ENCODE measurements at regions not wholly inside any gene's neighbourhood (a gene's known extent, or its start where the extent isn't known, plus 50 kb on each side); places are given as distances from the start of the nearest gene placed in this dataset.

- DNase-seq (ENCODE audit: low spot score), result no peak
- H3K4me3 Mint-ChIP-seq (ENCODE audit: unreplicated experiment), result no peak overlapping the region
- H3K36me3 Mint-ChIP-seq (ENCODE audit: low read depth, unreplicated experiment), result no peaks in the 10 kb centered on the region
- peaks cover 1% of the 10 kb centered on the region for H3K27me3 Mint-ChIP-seq (ENCODE audit: unreplicated experiment)
- H3K27ac Mint-ChIP-seq (ENCODE audit: unreplicated experiment), result no peak overlapping the region
- no peaks in the 10 kb centered on the region for H3K4me1 Mint-ChIP-seq (ENCODE audit: unreplicated experiment)
- H3K9me3 Mint-ChIP-seq (ENCODE audit: unreplicated experiment), result no peaks in the 10 kb centered on the region
- no peak for TF ChIP-seq CTCF (IDR thresholded peaks at IDR 0.05; ENCODE audit: unreplicated experiment)
Measured at GRCh38 chr7:136726460-136726859, 142.0 kb upstream of the CHRM2 start.

GRCh38 chr7:136717910-136718557 is 150.4 kb upstream of the CHRM2 start:
- Mint-ChIP-seq H3K27ac (ENCODE audit: unreplicated experiment) (no peak overlapping the region), H3K4me3 (ENCODE audit: unreplicated experiment) (no peak overlapping the region), H3K36me3 (ENCODE audit: low read depth, unreplicated experiment) (no peaks in the 10 kb centered on the region), H3K9me3 (ENCODE audit: unreplicated experiment) (no peaks in the 10 kb centered on the region), H3K4me1 (ENCODE audit: unreplicated experiment) (no peaks in the 10 kb centered on the region), H3K27me3 (ENCODE audit: unreplicated experiment) (no peaks in the 10 kb centered on the region)
- TF ChIP-seq CTCF (IDR thresholded peaks at IDR 0.05; ENCODE audit: unreplicated experiment), result no peak
- DNase-seq (ENCODE audit: low spot score), result no peak

GRCh38 chr7:136714062-136714461 is 154.4 kb upstream of the CHRM2 start:
- no peak overlapping the region for H3K27ac Mint-ChIP-seq (ENCODE audit: unreplicated experiment)
- TF ChIP-seq CTCF (IDR thresholded peaks at IDR 0.05; ENCODE audit: unreplicated experiment), result no peak
- no peak for DNase-seq (ENCODE audit: low spot score)

GRCh38 chr7:136710751-136711150 is 157.7 kb upstream of the CHRM2 start:
- Mint-ChIP-seq H3K4me1 (ENCODE audit: unreplicated experiment) (no peaks in the 10 kb centered on the region), H3K27me3 (ENCODE audit: unreplicated experiment) (no peaks in the 10 kb centered on the region)

More at GRCh38 chr7:136714062-136714461, 154.4 kb upstream of the CHRM2 start:
- no peaks in the 10 kb centered on the region for H3K4me1 Mint-ChIP-seq (ENCODE audit: unreplicated experiment)
- H3K4me3 Mint-ChIP-seq (ENCODE audit: unreplicated experiment), result no peak overlapping the region
- no peaks in the 10 kb centered on the region for H3K9me3 Mint-ChIP-seq (ENCODE audit: unreplicated experiment)
- no peaks in the 10 kb centered on the region for H3K36me3 Mint-ChIP-seq (ENCODE audit: low read depth, unreplicated experiment)
- no peaks in the 10 kb centered on the region for H3K27me3 Mint-ChIP-seq (ENCODE audit: unreplicated experiment)

More at GRCh38 chr7:136710751-136711150, 157.7 kb upstream of the CHRM2 start:
- Mint-ChIP-seq H3K4me3 (ENCODE audit: unreplicated experiment) (no peak overlapping the region), H3K27ac (ENCODE audit: unreplicated experiment) (no peak overlapping the region), H3K36me3 (ENCODE audit: low read depth, unreplicated experiment) (no peaks in the 10 kb centered on the region), H3K9me3 (ENCODE audit: unreplicated experiment) (no peaks in the 10 kb centered on the region)
- no peak for DNase-seq (ENCODE audit: low spot score)
- TF ChIP-seq CTCF (IDR thresholded peaks at IDR 0.05; ENCODE audit: unreplicated experiment), result no peak
